HL-60 (cell line): ENCODE measurements at regions not wholly inside any gene's neighbourhood (a gene's known extent, or its start where the extent isn't known, plus 50 kb on each side); places are given as distances from the start of the nearest gene placed in this dataset.
"Not testable (repeated sequence)": the region's sequence is repeated elsewhere in the genome, so short reads cannot be mapped to it uniquely, and the experiment has no call there.

Source experiments
- DNase-seq, 2 experiments: peaks; one replicate each; pipeline ENCODE4 v3.0.0-alpha.2; 2010 to 2020; ENCODE audit warnings: low read depth in 1 of 2, low spot score in 1 of 2
- H3K27ac ChIP-seq: fragments of 250-450 bp; sonication (Bioruptor Pico); replicated peaks from 2 replicates; pipeline ENCODE4 v1.5.1; 2020; ENCODE audit warnings: mild to moderate bottlenecking, moderate library complexity
- H3K27me3 ChIP-seq: fragments of 250-450 bp; sonication (Bioruptor Pico); 2 replicates; pipeline ENCODE4 v1.5.1; 2021; ENCODE audit warnings: mild to moderate bottlenecking, moderate library complexity; ENCODE audit not compliant: insufficient read depth, poor library complexity, severe bottlenecking
- H3K4me3 ChIP-seq: replicated peaks from 2 replicates; pipeline ENCODE4 v1.5.1; 2011; ENCODE audit warnings: mild to moderate bottlenecking, control low read depth, low read length; ENCODE audit not compliant: insufficient read depth
- GABPA ChIP-seq: IDR thresholded peaks from 2 replicates; pipeline ENCODE4 v1.6.1; 2012; ENCODE audit warnings: low read depth
- POLR2AphosphoS5 ChIP-seq: IDR thresholded peaks from 2 replicates; pipeline ENCODE4 v1.6.1; 2012; ENCODE audit warnings: low read depth
- REST ChIP-seq: IDR thresholded peaks from 2 replicates; pipeline ENCODE4 v1.6.1; 2012; ENCODE audit warnings: low read depth; ENCODE audit not compliant: insufficient replicate concordance
- SPI1 ChIP-seq: IDR thresholded peaks from 2 replicates; pipeline ENCODE4 v1.6.1; 2012; ENCODE audit warnings: low read depth, mild to moderate bottlenecking, borderline replicate concordance
- TF ChIP-seq, protein P1 (sequence below): IDR thresholded peaks from one replicate; pipeline ENCODE4 v1.5.1; 2011; ENCODE audit warnings: low read length, control low read depth, inconsistent platforms; ENCODE audit not compliant: insufficient read depth

DNA sequence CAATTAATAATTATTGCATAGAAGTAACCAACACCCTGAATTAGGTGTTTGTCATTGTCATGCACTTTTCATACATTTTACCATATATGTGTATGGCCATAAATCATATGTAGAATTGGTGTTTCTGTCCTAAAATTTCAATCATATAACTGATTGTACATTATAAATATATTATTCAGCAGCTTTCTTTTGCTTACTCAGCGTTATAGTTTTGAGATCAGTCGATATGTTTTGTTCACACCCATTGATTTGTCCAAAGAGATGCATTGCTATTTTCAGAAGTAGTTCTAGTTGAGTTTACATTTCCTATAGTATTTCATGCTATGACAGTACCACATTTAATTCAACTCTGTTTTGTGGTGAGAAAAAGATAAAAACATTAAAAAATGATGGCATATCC lies 50.5 kb upstream of the PARP4 start:
- DNase-seq: no peak
- TF ChIP-seq, protein P1, sequence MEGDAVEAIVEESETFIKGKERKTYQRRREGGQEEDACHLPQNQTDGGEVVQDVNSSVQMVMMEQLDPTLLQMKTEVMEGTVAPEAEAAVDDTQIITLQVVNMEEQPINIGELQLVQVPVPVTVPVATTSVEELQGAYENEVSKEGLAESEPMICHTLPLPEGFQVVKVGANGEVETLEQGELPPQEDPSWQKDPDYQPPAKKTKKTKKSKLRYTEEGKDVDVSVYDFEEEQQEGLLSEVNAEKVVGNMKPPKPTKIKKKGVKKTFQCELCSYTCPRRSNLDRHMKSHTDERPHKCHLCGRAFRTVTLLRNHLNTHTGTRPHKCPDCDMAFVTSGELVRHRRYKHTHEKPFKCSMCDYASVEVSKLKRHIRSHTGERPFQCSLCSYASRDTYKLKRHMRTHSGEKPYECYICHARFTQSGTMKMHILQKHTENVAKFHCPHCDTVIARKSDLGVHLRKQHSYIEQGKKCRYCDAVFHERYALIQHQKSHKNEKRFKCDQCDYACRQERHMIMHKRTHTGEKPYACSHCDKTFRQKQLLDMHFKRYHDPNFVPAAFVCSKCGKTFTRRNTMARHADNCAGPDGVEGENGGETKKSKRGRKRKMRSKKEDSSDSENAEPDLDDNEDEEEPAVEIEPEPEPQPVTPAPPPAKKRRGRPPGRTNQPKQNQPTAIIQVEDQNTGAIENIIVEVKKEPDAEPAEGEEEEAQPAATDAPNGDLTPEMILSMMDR: no peak
- TF ChIP-seq POLR2AphosphoS5 (no peak), REST (no peak), SPI1 (no peak), GABPA (no peak)
- Histone ChIP-seq H3K4me3 (no peak overlapping the region), H3K27me3 (peaks cover 12% of the 10 kb centered on the region), H3K27ac (no peak overlapping the region)

DNA sequence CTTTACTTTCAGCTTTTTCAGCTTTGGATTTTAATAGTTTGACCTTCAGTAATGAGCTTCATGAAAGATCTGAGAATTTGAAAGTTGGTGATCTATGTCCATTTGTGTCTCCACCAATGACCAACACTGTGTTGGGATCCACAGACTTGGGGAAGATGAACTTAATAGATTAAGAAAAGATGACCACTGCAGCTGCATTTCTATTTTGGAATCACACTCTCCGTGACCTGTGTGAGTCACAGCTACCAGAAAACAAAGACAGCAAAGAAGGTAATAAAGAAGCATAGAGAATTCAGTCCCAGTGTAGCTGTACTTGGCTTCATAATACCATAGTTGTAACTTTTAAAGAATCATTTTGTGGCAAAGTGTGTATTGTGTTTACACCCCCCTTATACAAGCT lies 51.4 kb upstream of the PARP4 start:
- H3K27ac ChIP-seq, DNase-seq, H3K4me3 ChIP-seq: not testable (repeated sequence)
- H3K27me3 ChIP-seq: peaks cover 12% of the 10 kb centered on the region

GRCh38 chr13:24564881-24565280 lies 52.3 kb upstream of the PARP4 start:
- Histone ChIP-seq H3K4me3 (no peak overlapping the region), H3K27me3 (peaks cover 15% of the 10 kb centered on the region), H3K27ac (no peak overlapping the region)
- TF ChIP-seq POLR2AphosphoS5: no peak
- no peak for TF ChIP-seq REST
- TF ChIP-seq, protein P1: no peak
- TF ChIP-seq GABPA: no peak
- TF ChIP-seq SPI1: no peak
- no peak for DNase-seq

- not testable (repeated sequence) for DNase-seq, H3K27ac ChIP-seq, H3K4me3 ChIP-seq
- H3K27me3 ChIP-seq: peaks cover 14% of the 10 kb centered on the region
Observed at GRCh38 chr13:24567593-24567992, 55.0 kb upstream of the PARP4 start.

- DNase-seq: no peak
- H3K4me3 ChIP-seq: no peak overlapping the region
- no peak overlapping the region for H3K27ac ChIP-seq
- TF ChIP-seq, protein P1: no peak
- 0 out of 2 replicates have a peak, but pooled peaks have one; percentile 10 for TF ChIP-seq SPI1
- no peaks in the 10 kb centered on the region for H3K27me3 ChIP-seq
Observed at GRCh38 chr13:24574847-24575246, 62.3 kb upstream of the PARP4 start.

DNA sequence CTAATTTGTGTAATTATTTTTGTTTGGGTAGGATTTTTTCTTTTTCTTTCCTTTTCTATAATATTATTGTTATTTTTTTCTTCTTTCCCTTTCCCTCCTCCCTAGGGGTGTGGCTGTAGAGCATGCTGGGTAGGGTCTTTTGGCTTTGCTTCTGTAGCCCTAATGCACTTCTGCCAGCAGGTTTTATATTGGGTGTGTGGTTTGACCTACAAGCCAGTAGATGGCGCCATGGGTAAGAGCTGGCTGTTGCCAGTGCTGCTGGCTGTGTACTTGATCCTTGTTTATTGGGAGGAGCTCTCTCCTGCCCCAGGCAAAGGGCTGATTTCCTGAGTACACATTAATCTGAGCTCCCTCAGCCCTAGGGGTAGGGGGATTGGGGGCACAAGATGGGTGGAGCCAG lies 67.7 kb upstream of the PARP4 start:
- H3K27me3 ChIP-seq, H3K27ac ChIP-seq, H3K4me3 ChIP-seq: not testable (repeated sequence)
- peak in 1 of 2 experiments; percentile 7 for DNase-seq

DNA sequence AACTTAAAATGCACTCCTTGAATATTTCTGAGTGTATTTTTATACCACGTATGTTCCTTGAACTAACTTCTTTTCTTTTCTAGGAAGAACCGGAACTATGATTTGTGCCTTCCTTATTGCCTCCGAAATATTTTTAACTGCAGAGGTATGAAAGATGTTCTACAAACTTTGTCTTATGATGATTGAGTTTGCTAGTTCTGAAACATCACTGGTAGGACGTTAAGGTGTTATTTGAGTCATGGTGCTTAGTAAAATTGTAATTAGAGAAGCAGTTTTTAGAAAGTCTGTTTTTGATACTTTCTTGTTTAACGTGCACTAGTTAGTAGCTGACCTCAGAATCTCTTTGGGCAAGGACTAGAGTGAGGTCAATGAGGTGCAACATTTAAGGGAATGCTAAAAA lies 69.0 kb upstream of the PARP4 start:
- not testable (repeated sequence) for H3K4me3 ChIP-seq, H3K27me3 ChIP-seq, DNase-seq, H3K27ac ChIP-seq
